Stomach (tissue), 8 donors: ENCODE measurements at regions not wholly inside any gene's neighbourhood (a gene's known extent, or its start where the extent isn't known, plus 50 kb on each side); places are given as distances from the start of the nearest gene placed in this dataset.
"Not testable (repeated sequence)": the region's sequence is repeated elsewhere in the genome, so short reads cannot be mapped to it uniquely, and the experiment has no call there.

Source experiments
- DNase-seq, 2 donors: peaks; one replicate each; pipeline versions ENCODE4 v3.0.0 to v3.0.0-alpha.2; 2013 to 2019
- H3K27ac ChIP-seq, 5 donors: fragments of 200-600 bp in 4 of 5; sonication (generic) in 4 of 5; one replicate each; pipeline ENCODE4 v1.5.1; 2013 to 2019; ENCODE audit warnings: mild to moderate bottlenecking in 1 of 5, moderate library complexity in 1 of 5
- H3K27me3 ChIP-seq, 3 donors: fragments of 200-600 bp; sonication (generic); one replicate each; pipeline ENCODE4 v1.5.1; 2017 to 2019; ENCODE audit warnings: mixed run types in 1 of 3
- H3K36me3 ChIP-seq, 4 donors: fragments of 200-600 bp; sonication (generic); 1 replicate in 3 of 4; 2 replicates in 1 of 4; pipeline ENCODE4 v1.5.1; 2016 to 2019
- H3K4me1 ChIP-seq, 4 donors: fragments of 200-600 bp; sonication (generic); one replicate each; pipeline ENCODE4 v1.5.1; 2016 to 2019
- H3K4me3 ChIP-seq, 4 donors: fragments of 200-600 bp; sonication (generic) in 3 of 4; one replicate each; pipeline ENCODE4 v1.5.1; 2016 to 2019; ENCODE audit warnings: mild to moderate bottlenecking in 1 of 4
- H3K9me3 ChIP-seq, 4 donors: fragments of 200-600 bp; sonication (generic); one replicate each; pipeline ENCODE4 v1.5.1; 2016 to 2019
- WGBS, 5 donors: extraction: QIAGEN DNeasy Blood & Tissue Kit in 3 of 5; methylation state at CpG; one replicate each; pipeline versions ENCODE4 v1.1.5 to v1.1.7; 2013 to 2018; 5-methylcytosine and 5-hydroxymethylcytosine counted together
- intact Hi-C: fragments of 100-400 bp; cut with DNase I; formaldehyde crosslinking; loops from one replicate; pipeline ENCODE4 v1.15.1; 2023; ENCODE audit warnings: low total_unique reads
- small RNA-seq, 4 donors: library from RNA; depleted of rRNA; stranded (forward); fragments of <200 nt; gene quantifications; one replicate each; pipeline ENCODE3, GENCODE V24; 2016
- donor health status: healthy with polysubstance abuse.
- donor health status: Bipolar disorder and iron deficiency.
- donor health status: healthy.

- H3K27me3 ChIP-seq, H3K4me1 ChIP-seq, intact Hi-C loops, H3K36me3 ChIP-seq, H3K4me3 ChIP-seq, H3K9me3 ChIP-seq, H3K27ac ChIP-seq: not testable (repeated sequence)
- peak in 1 of 2 donors; percentile 25 for DNase-seq
- 83 to 96% (median 91%) methylated on average over 4 to 5 of the region's 10 CpGs for WGBS, 5 donors
These were observed 118.6 kb upstream of the DGCR6 start for GRCh38 chr22:18787529-18787928.

- H3K36me3 ChIP-seq, H3K4me3 ChIP-seq, H3K27me3 ChIP-seq, H3K9me3 ChIP-seq, DNase-seq, intact Hi-C loops, H3K27ac ChIP-seq, H3K4me1 ChIP-seq: not testable (repeated sequence)
- no CpG with 5 or more reads among the region's 8 CpGs for whole genome bisulfite sequencing, 5 donors
These were observed 95.7 kb upstream of the DGCR6 start for GRCh38 chr22:18810379-18810778.

GRCh38 chr22:18819064-18819463 is 87.1 kb upstream of the DGCR6 start:
- H3K4me3 ChIP-seq, H3K36me3 ChIP-seq, intact Hi-C loops, H3K9me3 ChIP-seq, H3K27me3 ChIP-seq, DNase-seq, H3K4me1 ChIP-seq, H3K27ac ChIP-seq: not testable (repeated sequence)
- WGBS, 5 donors = 80 to 94% (median 85%) methylated on average over 2 to 4 of the region's 4 CpGs

Small RNA genes lying in the stretch of these regions (small RNA-seq; reads per million reads assigned to genes)
- gene AC008132.2 = 0 reads per million in 4 donors
